Hepatocyte (in vitro differentiated cells): ENCODE measurements at regions not wholly inside any gene's neighbourhood (a gene's known extent, or its start where the extent isn't known, plus 50 kb on each side); places are given as distances from the start of the nearest gene placed in this dataset.

ENCODE experiments used
- DNase-seq: peaks from one replicate; pipeline ENCODE4 v3.0.0-alpha.2; 2016; ENCODE audit warnings: low spot score
- H2AFZ ChIP-seq: fragments of 200-600 bp; sonication (generic); 2 replicates; pipeline ENCODE4 v1.6.0; 2016; ENCODE audit warnings: antibody characterized with exemption, mild to moderate bottlenecking
- H3K27ac ChIP-seq: fragments of 200-600 bp; sonication (generic); 2 replicates; pipeline ENCODE4 v1.5.1; 2016; ENCODE audit warnings: mild to moderate bottlenecking
- H3K27me3 ChIP-seq: fragments of 200-600 bp; sonication (generic); 2 replicates; pipeline ENCODE4 v1.6.1; 2016
- H3K36me3 ChIP-seq: fragments of 200-600 bp; sonication (generic); replicated peaks from 2 replicates; pipeline ENCODE4 v1.5.1; 2016; ENCODE audit warnings: low read depth; ENCODE audit not compliant: insufficient read depth
- H3K4me1 ChIP-seq: fragments of 200-600 bp; sonication (generic); 2 replicates; pipeline ENCODE4 v1.5.1; 2016; ENCODE audit warnings: mild to moderate bottlenecking, moderate library complexity; ENCODE audit not compliant: insufficient read depth
- H3K4me2 ChIP-seq: fragments of 200-600 bp; sonication (generic); 2 replicates; pipeline ENCODE4 v1.6.0; 2016
- H3K4me3 ChIP-seq: fragments of 200-600 bp; sonication (generic); 2 replicates; pipeline ENCODE4 v1.5.1; 2016; ENCODE audit warnings: mild to moderate bottlenecking
- H3K79me2 ChIP-seq: fragments of 200-600 bp; sonication (generic); 2 replicates; pipeline ENCODE4 v1.6.0; 2017; ENCODE audit warnings: mild to moderate bottlenecking
- H3K9me2 ChIP-seq: fragments of 200-600 bp; sonication (generic); replicated peaks from 2 replicates; pipeline ENCODE4 v1.6.0; 2017; ENCODE audit warnings: mild to moderate bottlenecking; ENCODE audit not compliant: insufficient read depth
- H3K9me3 ChIP-seq: fragments of 200-600 bp; sonication (generic); 2 replicates; pipeline ENCODE4 v1.5.1; 2016; ENCODE audit warnings: low read depth, mild to moderate bottlenecking
- H4K20me1 ChIP-seq: fragments of 200-600 bp; sonication (generic); 2 replicates; pipeline ENCODE4 v1.6.0; 2016; ENCODE audit warnings: mild to moderate bottlenecking; ENCODE audit not compliant: insufficient read depth, poor library complexity, severe bottlenecking
- EZH2 ChIP-seq: fragments of 200-600 bp; sonication (generic); IDR thresholded peaks from 2 replicates; pipeline ENCODE4 v1.6.1; 2016; ENCODE audit warnings: antibody characterized with exemption, mild to moderate bottlenecking, borderline replicate concordance
- EZH2phosphoT487 ChIP-seq: fragments of 200-600 bp; sonication (generic); IDR thresholded peaks from one replicate; pipeline ENCODE4 v1.6.1; 2018; ENCODE audit warnings: antibody characterized with exemption, mild to moderate bottlenecking, low read depth, moderate library complexity; ENCODE audit not compliant: unreplicated experiment, severe bottlenecking
- WGBS: methylation state at CpG from one replicate; pipeline ENCODE4 v1.1.6; 2016; ENCODE audit warnings: low lambda C conversion rate; ENCODE audit errors: missing lambda C conversion rate; 5-methylcytosine and 5-hydroxymethylcytosine counted together
- TF ChIP-seq, protein P1 (sequence below): fragments of 200-600 bp; sonication (generic); IDR thresholded peaks from 2 replicates; pipeline ENCODE4 v1.5.1; 2016; ENCODE audit warnings: antibody characterized with exemption, mild to moderate bottlenecking; ENCODE audit not compliant: poor library complexity

DNA sequence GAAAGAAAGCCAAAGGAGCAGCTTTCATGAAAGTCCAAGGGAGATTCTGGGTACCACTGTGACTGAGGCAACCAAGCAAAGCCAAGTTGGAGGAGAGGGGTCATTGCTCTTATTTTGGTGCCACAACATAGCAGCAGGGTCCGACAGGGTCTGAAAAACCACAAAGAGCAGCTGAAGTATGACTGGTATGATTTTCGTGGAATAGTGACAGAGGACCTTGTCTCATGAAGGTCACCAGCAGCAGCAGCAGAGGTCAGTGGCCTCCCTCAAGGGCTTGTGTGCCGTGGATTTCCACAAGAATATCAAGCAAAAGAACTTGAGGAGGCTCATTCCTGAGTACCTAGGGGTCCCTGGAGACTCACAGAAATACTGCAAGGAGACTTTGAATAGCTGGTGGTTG lies 160.9 kb upstream of the SYT6 start:
- Histone ChIP-seq H3K36me3 (no peaks in the 10 kb centered on the region), H3K9me2 (no peaks in the 10 kb centered on the region), H4K20me1 (no peaks in the 10 kb centered on the region), H3K4me1 (no peaks in the 10 kb centered on the region), H2AFZ (no peak overlapping the region), H3K4me2 (no peak overlapping the region), H3K27me3 (no peaks in the 10 kb centered on the region), H3K9me3 (no peaks in the 10 kb centered on the region), H3K79me2 (no peaks in the 10 kb centered on the region), H3K27ac (no peak overlapping the region), H3K4me3 (no peak overlapping the region)
- WGBS, result 92% methylated on average over 3 of the region's 3 CpGs
- no peak for DNase-seq
- no peak for TF ChIP-seq EZH2phosphoT487
- TF ChIP-seq, protein P1, sequence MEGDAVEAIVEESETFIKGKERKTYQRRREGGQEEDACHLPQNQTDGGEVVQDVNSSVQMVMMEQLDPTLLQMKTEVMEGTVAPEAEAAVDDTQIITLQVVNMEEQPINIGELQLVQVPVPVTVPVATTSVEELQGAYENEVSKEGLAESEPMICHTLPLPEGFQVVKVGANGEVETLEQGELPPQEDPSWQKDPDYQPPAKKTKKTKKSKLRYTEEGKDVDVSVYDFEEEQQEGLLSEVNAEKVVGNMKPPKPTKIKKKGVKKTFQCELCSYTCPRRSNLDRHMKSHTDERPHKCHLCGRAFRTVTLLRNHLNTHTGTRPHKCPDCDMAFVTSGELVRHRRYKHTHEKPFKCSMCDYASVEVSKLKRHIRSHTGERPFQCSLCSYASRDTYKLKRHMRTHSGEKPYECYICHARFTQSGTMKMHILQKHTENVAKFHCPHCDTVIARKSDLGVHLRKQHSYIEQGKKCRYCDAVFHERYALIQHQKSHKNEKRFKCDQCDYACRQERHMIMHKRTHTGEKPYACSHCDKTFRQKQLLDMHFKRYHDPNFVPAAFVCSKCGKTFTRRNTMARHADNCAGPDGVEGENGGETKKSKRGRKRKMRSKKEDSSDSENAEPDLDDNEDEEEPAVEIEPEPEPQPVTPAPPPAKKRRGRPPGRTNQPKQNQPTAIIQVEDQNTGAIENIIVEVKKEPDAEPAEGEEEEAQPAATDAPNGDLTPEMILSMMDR, result no peak
- no peak for TF ChIP-seq EZH2

DNA sequence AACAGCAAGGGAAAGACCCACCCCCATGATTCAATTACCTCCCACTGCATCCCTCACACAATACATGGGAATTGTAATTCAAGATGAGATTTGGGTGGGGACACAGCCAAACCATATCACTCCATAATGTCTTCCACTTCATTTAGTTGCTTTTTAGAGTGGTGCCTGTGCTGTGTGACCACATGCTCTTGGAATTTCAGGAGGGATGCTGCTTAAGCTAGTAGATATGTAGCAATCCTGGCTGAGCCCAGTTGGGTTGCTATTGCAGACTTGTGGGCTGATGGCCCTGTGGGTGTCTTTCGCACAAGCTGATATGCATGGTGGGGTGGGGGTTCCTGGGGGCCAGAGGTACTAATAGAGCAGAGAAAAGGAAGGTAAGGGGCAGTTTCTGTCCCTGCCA lies 160.4 kb upstream of the SYT6 start:
- DNase-seq, result no peak
- WGBS, result 100% methylated on average over 1 of the region's 1 CpG
- no peaks in the 10 kb centered on the region for H3K9me3 ChIP-seq
- no peaks in the 10 kb centered on the region for H3K79me2 ChIP-seq
- H3K4me2 ChIP-seq, result no peak overlapping the region
- H3K4me3 ChIP-seq, result no peak overlapping the region
- H3K27ac ChIP-seq, result no peak overlapping the region
- no peaks in the 10 kb centered on the region for H4K20me1 ChIP-seq
- H3K27me3 ChIP-seq, result no peaks in the 10 kb centered on the region
- TF ChIP-seq EZH2phosphoT487 (no peak), EZH2 (no peak)
- TF ChIP-seq, protein P1, result no peak
- no peak overlapping the region for H2AFZ ChIP-seq
- H3K4me1 ChIP-seq, result no peaks in the 10 kb centered on the region
- no peaks in the 10 kb centered on the region for H3K9me2 ChIP-seq
- H3K36me3 ChIP-seq, result no peaks in the 10 kb centered on the region

DNA sequence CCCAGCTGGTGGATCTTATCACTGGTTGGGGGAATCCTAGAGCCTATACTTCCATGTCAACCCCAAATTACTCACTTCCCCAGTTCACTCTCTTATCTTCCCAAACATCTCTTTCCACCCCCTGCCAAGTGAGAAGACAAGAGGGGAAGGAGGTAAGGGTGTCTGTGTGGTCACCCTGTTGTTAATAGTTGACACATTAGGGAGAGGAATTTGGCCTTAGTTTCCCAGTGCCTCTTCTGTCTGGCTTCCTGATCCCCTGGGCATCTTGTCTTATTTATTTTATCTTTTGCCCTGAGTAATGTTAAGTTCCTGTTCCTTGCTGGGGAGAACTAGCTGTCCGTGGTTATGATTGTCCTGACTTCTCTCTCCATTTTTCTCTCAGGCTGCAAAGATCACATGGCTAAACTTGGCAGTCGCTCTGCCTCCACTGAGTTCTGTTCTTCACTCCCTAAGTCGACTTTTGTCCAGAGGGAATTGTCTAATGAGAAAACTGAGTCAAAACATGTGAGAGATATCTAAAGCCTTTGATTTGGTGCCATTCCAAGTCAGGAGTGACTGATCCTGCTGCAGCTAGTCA lies 157.1 kb upstream of the SYT6 start:
- H2AFZ ChIP-seq, result no peak overlapping the region
- no peaks in the 10 kb centered on the region for H3K9me3 ChIP-seq
- no peak overlapping the region for H3K4me2 ChIP-seq
- no peak overlapping the region for H3K27ac ChIP-seq
- no peaks in the 10 kb centered on the region for H3K27me3 ChIP-seq
- H3K9me2 ChIP-seq, result no peaks in the 10 kb centered on the region
- 41% methylated on average over 3 of the region's 3 CpGs for WGBS
- TF ChIP-seq, protein P1, result no peak
- TF ChIP-seq EZH2 (no peak), EZH2phosphoT487 (no peak)
- peak; percentile 12 for DNase-seq
- no peak overlapping the region for H3K4me3 ChIP-seq
- no peaks in the 10 kb centered on the region for H4K20me1 ChIP-seq
- H3K36me3 ChIP-seq, result no peaks in the 10 kb centered on the region
- no peaks in the 10 kb centered on the region for H3K4me1 ChIP-seq
- no peaks in the 10 kb centered on the region for H3K79me2 ChIP-seq

DNA sequence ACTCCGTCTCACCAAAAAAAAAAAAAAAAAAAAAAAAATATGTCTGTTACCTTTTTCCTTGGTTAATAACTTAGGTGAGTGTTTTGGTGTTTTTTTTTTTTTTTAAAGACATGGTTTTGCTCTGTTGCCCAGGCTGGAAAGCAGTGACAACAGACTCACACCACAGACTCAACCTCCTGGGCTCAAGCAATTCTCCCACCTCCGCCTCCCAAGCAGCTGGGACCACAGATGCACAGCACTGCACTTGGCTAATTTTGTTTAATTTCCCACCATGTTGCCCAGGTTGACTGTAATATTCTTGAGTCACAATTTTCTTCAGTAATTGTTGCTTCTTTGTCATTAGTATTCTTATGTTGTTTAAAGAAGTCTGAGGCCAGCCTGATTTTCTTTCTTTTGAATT lies 149.2 kb upstream of the SYT6 start:
- no peak overlapping the region for H3K27ac ChIP-seq

More for the DNA sequence above, 149.2 kb upstream of the SYT6 start:
- H4K20me1 ChIP-seq, result no peaks in the 10 kb centered on the region
- no peaks in the 10 kb centered on the region for H3K79me2 ChIP-seq
- WGBS, result 95% methylated on average over 1 of the region's 2 CpGs
- H3K27me3 ChIP-seq, result no peaks in the 10 kb centered on the region
- H3K4me1 ChIP-seq, result no peaks in the 10 kb centered on the region
- H3K4me2 ChIP-seq, result no peak overlapping the region
- no peak overlapping the region for H3K4me3 ChIP-seq
- H3K36me3 ChIP-seq, result no peaks in the 10 kb centered on the region
- no peaks in the 10 kb centered on the region for H3K9me2 ChIP-seq
- TF ChIP-seq EZH2phosphoT487 (no peak), EZH2 (no peak)
- TF ChIP-seq, protein P1, result no peak
- no peak overlapping the region for H2AFZ ChIP-seq
- DNase-seq, result no peak
- no peaks in the 10 kb centered on the region for H3K9me3 ChIP-seq
